ENCODE measurements at regions not wholly inside any gene's neighbourhood (a gene's known extent, or its start where the extent isn't known, plus 50 kb on each side); places are given as distances from the start of the nearest gene placed in this dataset.

DNA sequence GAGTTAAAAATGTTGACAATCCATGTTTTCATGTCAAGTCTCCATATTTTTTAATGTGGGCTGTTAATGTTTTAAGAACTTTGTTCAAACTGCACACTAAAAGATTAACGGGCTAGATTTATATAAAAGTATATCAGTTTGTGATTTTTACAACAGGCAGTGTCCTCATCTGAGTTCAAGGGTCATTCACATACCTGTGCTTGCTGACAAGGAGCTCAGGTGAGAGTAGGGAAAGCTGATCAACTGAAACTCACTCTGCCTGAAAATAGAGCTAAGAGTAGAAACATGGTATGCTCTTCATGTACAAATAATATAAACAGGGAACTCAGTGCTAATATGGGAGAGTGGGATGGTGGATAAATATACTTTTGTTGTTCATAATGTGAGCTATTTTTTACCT lies 102.3 kb upstream of the DKK2 start:
- TF ChIP-seq CTCF (IDR thresholded peaks at IDR 0.05): no peak

DNA sequence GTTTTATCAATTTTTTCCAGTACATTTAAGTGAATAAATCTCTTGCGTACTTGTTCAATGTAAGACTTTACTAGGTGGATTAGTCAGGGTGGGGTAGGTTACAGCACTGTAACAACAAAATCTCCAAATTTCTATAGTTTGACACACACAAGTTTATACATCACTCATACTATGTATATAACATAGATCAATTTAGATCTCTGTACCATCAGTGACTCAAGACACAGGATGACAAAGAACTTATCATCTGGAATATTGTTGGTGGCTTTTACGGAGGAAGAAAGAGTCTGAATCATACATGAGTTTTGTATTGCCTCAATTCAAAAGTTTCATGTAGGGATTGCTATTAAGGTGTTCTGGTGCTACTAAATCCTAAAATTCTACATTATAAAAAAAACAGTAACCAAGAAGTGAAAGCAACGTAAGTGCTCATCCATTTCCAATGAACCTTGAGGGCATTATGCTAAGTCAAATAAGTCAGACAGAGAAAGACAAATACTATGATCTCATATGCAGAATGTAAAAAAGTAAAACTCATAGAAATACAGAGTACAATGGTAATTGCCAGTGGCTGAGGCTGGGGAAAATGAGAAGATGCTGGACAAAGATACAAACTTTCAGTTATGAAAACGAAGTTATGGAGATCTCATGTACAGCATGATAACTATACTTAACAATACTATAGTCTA lies 98.0 kb upstream of the DKK2 start:
- Histone ChIP-seq H3K27ac (no peak overlapping the region), H3K4me3 (no peak overlapping the region)
- TF ChIP-seq CTCF (IDR thresholded peaks at IDR 0.05): no peak
- DNase-seq (ENCODE audit: low spot score): no peak

More for the DNA sequence above, 102.3 kb upstream of the DKK2 start:
- DNase-seq (ENCODE audit: low spot score): no peak
- no peak overlapping the region for H3K4me3 ChIP-seq
- no peak overlapping the region for H3K27ac ChIP-seq

GRCh38 chr4:107131295-107131694 lies 95.2 kb upstream of the DKK2 start:
- Histone ChIP-seq H3K27ac (no peak overlapping the region), H3K4me3 (no peak overlapping the region)
- no peak for TF ChIP-seq CTCF (IDR thresholded peaks at IDR 0.05)
- DNase-seq (ENCODE audit: low spot score): no peak

DNA sequence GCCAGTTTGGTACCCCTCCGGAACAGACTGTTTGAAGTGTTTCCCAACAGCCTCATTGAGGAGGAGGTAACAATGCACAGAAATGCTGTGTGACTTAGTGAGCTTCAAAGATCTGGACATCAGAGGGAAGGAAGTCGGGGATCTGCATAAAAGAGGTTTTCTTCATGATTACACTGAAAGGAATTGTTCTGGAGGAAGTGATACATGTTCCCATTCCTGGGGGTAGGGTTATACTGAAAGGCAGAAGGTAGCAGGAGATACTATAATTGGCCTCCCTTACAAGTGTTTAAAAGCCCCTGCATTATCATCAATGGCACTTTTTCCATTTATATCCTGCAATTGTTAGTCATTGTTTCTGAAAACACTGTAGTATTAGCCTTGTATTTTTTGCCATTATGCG lies 94.0 kb upstream of the DKK2 start:
- DNase-seq (ENCODE audit: low spot score): no peak
- no peak overlapping the region for H3K27ac ChIP-seq
- no peak overlapping the region for H3K4me3 ChIP-seq
- no peak for TF ChIP-seq CTCF (IDR thresholded peaks at IDR 0.05)

- Histone ChIP-seq H3K4me3 (no peak overlapping the region), H3K27ac (no peak overlapping the region)
- DNase-seq (ENCODE audit: low spot score): no peak
- no peak for TF ChIP-seq CTCF (IDR thresholded peaks at IDR 0.05)
These were observed 93.5 kb upstream of the DKK2 start for GRCh38 chr4:107129611-107130010.

DNA sequence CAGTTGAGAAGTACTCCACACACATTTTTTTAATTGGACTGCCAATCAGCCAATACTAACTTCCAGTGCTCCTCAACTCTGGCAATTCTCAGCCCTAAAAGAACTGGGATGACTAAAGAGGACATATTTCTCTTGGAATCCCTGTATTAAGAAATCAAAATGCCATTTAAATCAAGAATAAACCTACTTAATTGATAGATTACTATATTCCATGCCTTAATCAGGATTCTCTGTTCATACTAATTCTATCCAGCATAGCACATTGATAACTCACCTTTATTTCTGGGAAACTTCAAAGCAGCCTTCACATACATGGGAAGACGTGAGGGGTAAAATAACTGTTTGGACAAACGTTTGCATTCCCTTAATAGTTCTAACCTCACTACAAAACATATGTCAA lies 93.0 kb upstream of the DKK2 start:
- H3K4me3 ChIP-seq: no peak overlapping the region
- no peak overlapping the region for H3K27ac ChIP-seq
- DNase-seq (ENCODE audit: low spot score): no peak
- no peak for TF ChIP-seq CTCF (IDR thresholded peaks at IDR 0.05)

- Histone ChIP-seq H3K4me3 (no peak overlapping the region), H3K27ac (no peak overlapping the region)
- no peak for DNase-seq (ENCODE audit: low spot score)
- TF ChIP-seq CTCF (IDR thresholded peaks at IDR 0.05): no peak
These were observed 92.0 kb upstream of the DKK2 start for GRCh38 chr4:107128116-107128515.

All from coronary artery (tissue), 2 donors.